ENCODE measurements at regions not wholly inside any gene's neighbourhood (a gene's known extent, or its start where the extent isn't known, plus 50 kb on each side); places are given as distances from the start of the nearest gene placed in this dataset.

GRCh38 chr6:81630719-81631118, 121.8 kb downstream of the TENT5A start:
- TF ChIP-seq POLR2AphosphoS5 (IDR thresholded peaks at IDR 0.05; ENCODE audit: low read depth, low read length) (no peak), SIN3A (IDR thresholded peaks at IDR 0.05; ENCODE audit: borderline replicate concordance, insufficient read depth, low read length) (no peak), REST (IDR thresholded peaks at IDR 0.05; ENCODE audit: insufficient read depth in 1 of 2, low read depth in 2 of 2, low read length in 2 of 2) (no peak), FOXP2 (optimal IDR thresholded peaks at IDR 0.05; ENCODE audit: borderline replicate concordance, extremely low read depth, extremely low read length, insufficient read depth) (no peak)

- TF ChIP-seq REST (IDR thresholded peaks at IDR 0.05; ENCODE audit: insufficient read depth in 1 of 2, low read depth in 2 of 2, low read length in 2 of 2) (no peak), TAF1 (IDR thresholded peaks at IDR 0.05; ENCODE audit: borderline replicate concordance, insufficient read depth, low read length) (no peak), POLR2AphosphoS5 (IDR thresholded peaks at IDR 0.05; ENCODE audit: low read depth, low read length) (no peak)
Measured at GRCh38 chr6:81625216-81625615, 127.3 kb downstream of the TENT5A start.

DNA sequence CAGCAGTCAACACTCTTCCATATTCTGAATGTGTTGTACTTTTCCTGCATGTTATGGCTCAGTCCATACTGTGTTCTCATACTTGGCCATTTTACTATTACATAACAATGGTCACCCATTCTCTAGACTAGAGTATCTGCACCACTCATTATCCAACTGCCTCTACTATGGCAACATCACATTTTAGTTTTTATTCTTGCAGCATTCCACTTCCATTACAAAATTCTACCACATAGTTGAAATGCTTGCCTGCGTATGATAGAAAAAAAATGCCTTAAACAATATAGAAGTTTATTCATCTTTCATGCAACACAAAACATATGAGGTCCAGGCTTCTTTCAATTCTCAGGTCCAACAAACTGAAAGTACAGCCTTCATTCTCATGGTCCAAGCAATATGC, 128.0 kb downstream of the TENT5A start:
- TF ChIP-seq TAF1 (IDR thresholded peaks at IDR 0.05; ENCODE audit: borderline replicate concordance, insufficient read depth, low read length) (no peak), FOXP2 (optimal IDR thresholded peaks at IDR 0.05; ENCODE audit: borderline replicate concordance, extremely low read depth, extremely low read length, insufficient read depth) (no peak), REST (IDR thresholded peaks at IDR 0.05; ENCODE audit: insufficient read depth in 1 of 2, low read depth in 2 of 2, low read length in 2 of 2) (no peak), POLR2AphosphoS5 (IDR thresholded peaks at IDR 0.05; ENCODE audit: low read depth, low read length) (no peak), SIN3A (IDR thresholded peaks at IDR 0.05; ENCODE audit: borderline replicate concordance, insufficient read depth, low read length) (no peak)

DNA sequence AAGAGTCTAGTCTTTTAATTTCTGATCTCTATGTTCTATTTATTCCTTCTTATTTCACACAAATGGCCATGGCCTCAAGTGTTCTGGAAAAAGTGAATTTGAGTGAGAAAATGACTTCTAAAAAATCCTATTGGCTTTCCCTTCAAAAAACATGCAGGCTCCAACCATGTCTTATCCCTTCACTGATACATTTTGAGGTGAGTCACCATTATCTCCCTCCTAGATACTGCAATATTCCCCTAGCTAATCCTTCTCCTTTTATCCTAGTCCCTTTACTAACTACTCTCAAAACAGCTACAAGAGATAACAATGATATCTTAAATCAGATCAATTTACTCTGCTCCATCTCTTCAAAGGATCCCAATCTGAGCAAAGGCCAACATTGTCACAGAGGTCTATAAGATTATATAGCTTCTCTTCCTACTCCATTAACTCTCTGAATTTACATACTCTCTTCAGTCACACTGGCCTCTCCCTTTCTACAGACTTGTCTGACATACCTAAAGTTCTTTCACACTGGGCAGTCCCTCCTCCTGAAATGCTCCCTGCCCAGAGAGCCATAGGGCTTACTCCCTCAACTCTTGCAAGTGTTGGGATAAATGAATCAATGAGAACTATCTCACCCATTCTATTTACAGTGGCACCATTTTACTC, 129.2 kb downstream of the TENT5A start:
- TF ChIP-seq POLR2AphosphoS5 (IDR thresholded peaks at IDR 0.05; ENCODE audit: low read depth, low read length) = no peak
- no peak for TF ChIP-seq SIN3A (IDR thresholded peaks at IDR 0.05; ENCODE audit: borderline replicate concordance, insufficient read depth, low read length)
- no peak for TF ChIP-seq REST (IDR thresholded peaks at IDR 0.05; ENCODE audit: insufficient read depth in 1 of 2, low read depth in 2 of 2, low read length in 2 of 2)

- TF ChIP-seq POLR2AphosphoS5 (IDR thresholded peaks at IDR 0.05; ENCODE audit: low read depth, low read length) = no peak
- no peak for TF ChIP-seq TAF1 (IDR thresholded peaks at IDR 0.05; ENCODE audit: borderline replicate concordance, insufficient read depth, low read length)
- no peak for TF ChIP-seq REST (IDR thresholded peaks at IDR 0.05; ENCODE audit: insufficient read depth in 1 of 2, low read depth in 2 of 2, low read length in 2 of 2)
- no peak for TF ChIP-seq FOXP2 (optimal IDR thresholded peaks at IDR 0.05; ENCODE audit: borderline replicate concordance, extremely low read depth, extremely low read length, insufficient read depth)
- no peak for TF ChIP-seq SIN3A (IDR thresholded peaks at IDR 0.05; ENCODE audit: borderline replicate concordance, insufficient read depth, low read length)
Measured at GRCh38 chr6:81621816-81622395, 130.6 kb downstream of the TENT5A start.

Data from PFSK-1 (cell line).